ENCODE measurements at regions not wholly inside any gene's neighbourhood (a gene's known extent, or its start where the extent isn't known, plus 50 kb on each side); places are given as distances from the start of the nearest gene placed in this dataset.

DNA sequence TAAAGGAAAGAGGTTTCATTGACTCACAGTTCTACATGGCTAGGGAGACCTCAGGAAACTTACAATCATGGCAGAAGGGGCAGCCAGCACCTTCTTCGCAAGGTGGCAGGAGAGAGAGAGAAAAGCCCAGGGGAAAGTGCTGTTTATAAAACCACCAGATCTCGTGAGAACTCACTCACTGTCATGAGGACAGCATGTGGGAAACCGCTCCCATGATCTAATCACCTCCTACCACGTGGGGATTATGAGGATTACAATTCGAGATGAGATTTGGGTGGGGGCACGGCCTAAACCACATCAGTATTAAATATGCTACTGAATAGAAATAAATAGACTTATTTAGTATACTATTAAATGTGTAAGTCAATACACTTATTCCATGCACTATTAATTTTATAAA, 70.6 kb upstream of the TCF21 start:
- H3K27ac ChIP-seq: no peak overlapping the region
- TF ChIP-seq CTCF (IDR thresholded peaks at IDR 0.05) (no peak), POLR2A (IDR thresholded peaks at IDR 0.05) (no peak)
- no peak overlapping the region for H3K4me3 ChIP-seq
- H3K27me3 ChIP-seq: no peaks in the 10 kb centered on the region
- no peaks in the 10 kb centered on the region for H3K36me3 ChIP-seq (replicated peaks in 1 of 2)
- 73 to 79% (median 76%) methylated on average over 6 of the region's 6 CpGs for WGBS, 4 donors
- intact Hi-C loops (cut with DNase I): no loop called here
- H3K9me3 ChIP-seq (replicated peaks in 1 of 3): no peaks in the 10 kb centered on the region
- no peak for DNase-seq
- H3K4me1 ChIP-seq (replicated peaks in 1 of 2): no peaks in the 10 kb centered on the region

DNA sequence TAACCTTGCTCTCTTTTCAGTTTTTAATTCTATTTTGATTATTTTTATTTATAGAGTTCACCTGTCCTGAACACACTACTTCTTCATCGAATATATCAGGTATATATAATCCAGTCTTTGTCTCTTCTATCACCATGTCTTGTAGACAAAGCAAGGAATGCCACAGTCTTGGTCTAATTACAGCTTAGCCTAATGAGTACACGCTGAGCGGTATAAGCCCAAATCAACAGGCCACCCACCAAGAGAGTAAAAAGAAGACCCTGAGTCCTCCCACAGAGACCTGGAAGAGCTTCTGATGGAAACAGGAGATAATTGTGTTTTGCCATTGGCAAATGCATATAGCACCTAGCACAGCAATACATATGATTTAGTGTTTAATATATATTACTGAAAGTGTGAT, 68.7 kb upstream of the TCF21 start:
- TF ChIP-seq POLR2A (IDR thresholded peaks at IDR 0.05) (no peak), CTCF (IDR thresholded peaks at IDR 0.05) (no peak)
- intact Hi-C loops (cut with DNase I): no loop called here
- WGBS, 4 donors: 74% methylated on average over 3 of the region's 3 CpGs
- Histone ChIP-seq H3K27ac (no peak overlapping the region), H3K36me3 (replicated peaks in 1 of 2) (no peaks in the 10 kb centered on the region), H3K9me3 (replicated peaks in 1 of 3) (no peaks in the 10 kb centered on the region), H3K27me3 (no peaks in the 10 kb centered on the region), H3K4me3 (no peak overlapping the region), H3K4me1 (replicated peaks in 1 of 2) (no peaks in the 10 kb centered on the region)
- no peak for DNase-seq

GRCh38 chr6:133827766-133828165, 61.1 kb upstream of the TCF21 start:
- TF ChIP-seq CTCF (IDR thresholded peaks at IDR 0.05) (no peak), POLR2A (IDR thresholded peaks at IDR 0.05) (no peak)
- H3K4me1 ChIP-seq (replicated peaks in 1 of 2): no peaks in the 10 kb centered on the region
- intact Hi-C loops (cut with DNase I): no loop called here
- no peak overlapping the region for H3K4me3 ChIP-seq
- no peaks in the 10 kb centered on the region for H3K36me3 ChIP-seq (replicated peaks in 1 of 2)
- no peak overlapping the region for H3K27ac ChIP-seq
- H3K27me3 ChIP-seq: no peaks in the 10 kb centered on the region
- no peaks in the 10 kb centered on the region for H3K9me3 ChIP-seq (replicated peaks in 1 of 3)
- no peak for DNase-seq

- TF ChIP-seq CTCF (IDR thresholded peaks at IDR 0.05) (no peak), POLR2A (IDR thresholded peaks at IDR 0.05) (no peak)
- intact Hi-C loops (cut with DNase I): no loop called here
- Histone ChIP-seq H3K36me3 (replicated peaks in 1 of 2) (no peaks in the 10 kb centered on the region), H3K4me1 (replicated peaks in 1 of 2) (no peaks in the 10 kb centered on the region), H3K27me3 (no peaks in the 10 kb centered on the region), H3K27ac (no peak overlapping the region), H3K9me3 (replicated peaks in 1 of 3) (no peaks in the 10 kb centered on the region), H3K4me3 (no peak overlapping the region)
- peak in 2 of 7 donors; percentile 3 to 19 for DNase-seq
- 47 to 61% (median 50%) methylated on average over 3 of the region's 3 CpGs for WGBS, 4 donors
These were observed 55.0 kb upstream of the TCF21 start for GRCh38 chr6:133833949-133834359.

Data from adrenal gland (tissue), 9 donors.